Esophagus muscularis mucosa (tissue), 4 donors: ENCODE measurements at regions not wholly inside any gene's neighbourhood (a gene's known extent, or its start where the extent isn't known, plus 50 kb on each side); places are given as distances from the start of the nearest gene placed in this dataset.

Experiments used
- EP300 ChIP-seq: sonication (generic); formaldehyde crosslinking; IDR thresholded peaks from one replicate; pipeline ENCODE4 v1.6.1; 2017; ENCODE audit warnings: antibody characterized with exemption
- POLR2A ChIP-seq: fragments of 450-650 bp; IDR thresholded peaks from one replicate; pipeline ENCODE4 v1.6.1; 2017; ENCODE audit warnings: antibody characterized with exemption, moderate library complexity, mild to moderate bottlenecking, low read depth
- POLR2AphosphoS5 ChIP-seq, 2 donors: sonication (generic); formaldehyde crosslinking; IDR thresholded peaks; one replicate each; pipeline ENCODE4 v1.6.1; 2017; ENCODE audit warnings: antibody characterized with exemption in 2 of 2
- TF ChIP-seq, protein P1 (sequence below), 3 experiments: fragments of 200-600 bp in 2 of 3; fragments of 450-650 bp in 1 of 3; sonication (generic) in 2 of 3; IDR thresholded peaks; one replicate each; pipeline ENCODE4 v1.5.1; 2017 to 2019; ENCODE audit warnings: antibody characterized with exemption in 3 of 3, mild to moderate bottlenecking in 2 of 3, moderate library complexity in 1 of 3

DNA sequence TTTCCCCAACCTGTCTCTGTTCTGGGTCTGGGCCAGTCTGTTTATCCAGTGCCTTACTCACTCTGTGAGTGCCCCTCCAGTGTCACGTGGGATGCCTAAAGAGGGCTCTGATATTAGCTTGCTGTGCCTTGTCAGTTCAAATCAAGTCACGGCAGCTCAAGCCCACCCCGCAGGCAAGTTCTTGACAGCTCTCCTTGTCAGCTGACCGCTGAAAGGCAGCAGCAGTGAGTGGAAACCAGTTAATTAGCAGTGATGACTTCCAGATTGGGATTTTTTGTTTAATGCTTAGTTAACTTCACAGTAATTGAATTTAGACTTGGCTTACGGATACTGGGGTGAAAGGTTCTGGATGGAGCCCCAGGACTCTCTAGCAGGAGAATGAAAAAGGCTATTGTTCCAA lies 210.1 kb downstream of the PSAT1 start:
- TF ChIP-seq, protein P1, sequence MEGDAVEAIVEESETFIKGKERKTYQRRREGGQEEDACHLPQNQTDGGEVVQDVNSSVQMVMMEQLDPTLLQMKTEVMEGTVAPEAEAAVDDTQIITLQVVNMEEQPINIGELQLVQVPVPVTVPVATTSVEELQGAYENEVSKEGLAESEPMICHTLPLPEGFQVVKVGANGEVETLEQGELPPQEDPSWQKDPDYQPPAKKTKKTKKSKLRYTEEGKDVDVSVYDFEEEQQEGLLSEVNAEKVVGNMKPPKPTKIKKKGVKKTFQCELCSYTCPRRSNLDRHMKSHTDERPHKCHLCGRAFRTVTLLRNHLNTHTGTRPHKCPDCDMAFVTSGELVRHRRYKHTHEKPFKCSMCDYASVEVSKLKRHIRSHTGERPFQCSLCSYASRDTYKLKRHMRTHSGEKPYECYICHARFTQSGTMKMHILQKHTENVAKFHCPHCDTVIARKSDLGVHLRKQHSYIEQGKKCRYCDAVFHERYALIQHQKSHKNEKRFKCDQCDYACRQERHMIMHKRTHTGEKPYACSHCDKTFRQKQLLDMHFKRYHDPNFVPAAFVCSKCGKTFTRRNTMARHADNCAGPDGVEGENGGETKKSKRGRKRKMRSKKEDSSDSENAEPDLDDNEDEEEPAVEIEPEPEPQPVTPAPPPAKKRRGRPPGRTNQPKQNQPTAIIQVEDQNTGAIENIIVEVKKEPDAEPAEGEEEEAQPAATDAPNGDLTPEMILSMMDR (IDR thresholded peaks at IDR 0.05) = no peak
- TF ChIP-seq EP300 = no peak
- TF ChIP-seq POLR2A = no peak
- TF ChIP-seq POLR2AphosphoS5 (IDR thresholded peaks at IDR 0.05) = no peak
